CD4-positive, alpha-beta memory T cell (primary cell): ENCODE measurements at regions not wholly inside any gene's neighbourhood (a gene's known extent, or its start where the extent isn't known, plus 50 kb on each side); places are given as distances from the start of the nearest gene placed in this dataset.

ENCODE experiments used
- CTCF ChIA-PET: fragments of 350-600 bp; sonication (Branson Sonifier 250); formaldehyde crosslinking; loops from one replicate; lab custom pipeline; 2021; ENCODE audit warnings: inconsistent platforms; ENCODE audit not compliant: partially characterized antibody; lab: Charles Lee
- POLR2A ChIA-PET: fragments of 350-600 bp; sonication (Branson Sonifier 250); formaldehyde crosslinking; loops from one replicate; lab custom pipeline; 2021; ENCODE audit not compliant: partially characterized antibody; lab: Charles Lee
- DNase-seq, 5 donors: peaks; one replicate each; pipeline versions ENCODE4 v3.0.0 to v3.0.0-alpha.2; 2020 to 2022; ENCODE audit warnings: mixed read lengths in 1 of 5
- H3K27ac ChIP-seq: one replicate; pipeline ENCODE4 v1.7.0; 2013; ENCODE audit warnings: low read depth, low read length
- H3K27me3 ChIP-seq: 2 replicates; pipeline ENCODE4 v1.7.0; 2013; ENCODE audit warnings: mild to moderate bottlenecking, low read length, moderate library complexity; ENCODE audit not compliant: insufficient read depth
- H3K36me3 ChIP-seq: 2 replicates; pipeline ENCODE4 v1.7.0; 2013; ENCODE audit warnings: mild to moderate bottlenecking, low read length, moderate library complexity; ENCODE audit not compliant: insufficient read depth
- H3K4me1 ChIP-seq: 2 replicates; pipeline ENCODE4 v1.7.0; 2013; ENCODE audit warnings: mild to moderate bottlenecking, low read length, moderate library complexity; ENCODE audit not compliant: insufficient read depth
- H3K4me3 ChIP-seq, 2 donors: one replicate each; pipeline ENCODE4 v1.7.0; 2013; ENCODE audit warnings: low read length in 2 of 2, mild to moderate bottlenecking in 1 of 2
- H3K9me3 ChIP-seq, 2 donors: one replicate each; pipeline ENCODE4 v1.7.0; 2013; ENCODE audit warnings: low read length in 2 of 2, control low read depth in 1 of 2; ENCODE audit not compliant: control insufficient read depth in 1 of 2
- H3K27ac Mint-ChIP-seq, 7 donors: one replicate each; pipeline ENCODE4 v1.8.0; 2020 to 2021; ENCODE audit warnings: mixed read lengths in 7 of 7, mild to moderate bottlenecking in 6 of 7, inconsistent platforms in 3 of 7, moderate library complexity in 3 of 7
- H3K27me3 Mint-ChIP-seq, 2 donors: one replicate each; pipeline ENCODE4 v1.8.0; 2020 to 2021; ENCODE audit warnings: mixed read lengths in 2 of 2
- H3K36me3 Mint-ChIP-seq, 2 donors: one replicate each; pipeline ENCODE4 v1.8.0; 2020 to 2021; ENCODE audit warnings: mixed read lengths in 2 of 2, inconsistent platforms in 1 of 2, mild to moderate bottlenecking in 1 of 2
- H3K4me1 Mint-ChIP-seq, 4 donors: one replicate each; pipeline ENCODE4 v1.8.0; 2020 to 2021; ENCODE audit warnings: mixed read lengths in 4 of 4, mild to moderate bottlenecking in 1 of 4
- H3K4me3 Mint-ChIP-seq, 8 donors: one replicate each; pipeline ENCODE4 v1.8.0; 2020 to 2021; ENCODE audit warnings: mixed read lengths in 8 of 8, mild to moderate bottlenecking in 7 of 8, moderate library complexity in 6 of 8, inconsistent platforms in 3 of 8
- H3K9me3 Mint-ChIP-seq, 8 donors: one replicate each; pipeline ENCODE4 v1.8.0; 2020 to 2021; ENCODE audit warnings: mixed read lengths in 8 of 8, mild to moderate bottlenecking in 5 of 8, inconsistent platforms in 3 of 8, moderate library complexity in 1 of 8
- intact Hi-C: fragments of 100-400 bp; cut with micrococcal nuclease; formaldehyde crosslinking; loops from one replicate; pipeline ENCODE4 v1.15.1; 2023

GRCh38 chr2:51888120-51888519 is 856.2 kb upstream of the NRXN1 start:
- no peaks in the 10 kb centered on the region for H3K27me3 Mint-ChIP-seq
- H3K4me1 Mint-ChIP-seq, result no peaks in the 10 kb centered on the region
- H3K36me3 Mint-ChIP-seq, result no peaks in the 10 kb centered on the region
- peaks cover 0 to 19% (median 6%) of the 10 kb centered on the region in 8 donors for H3K9me3 Mint-ChIP-seq
- no peaks in the 10 kb centered on the region for H3K36me3 ChIP-seq
- H3K4me3 ChIP-seq, result no peak overlapping the region
- H3K9me3 ChIP-seq, result no peaks in the 10 kb centered on the region
- no peak overlapping the region for H3K27ac Mint-ChIP-seq
- no peaks in the 10 kb centered on the region for H3K27me3 ChIP-seq
- ChIA-PET POLR2A (no interaction called here), CTCF (no interaction called here)
- DNase-seq, result no peak
- intact Hi-C loops, result no loop called here
- H3K27ac ChIP-seq, result no peak overlapping the region
- no peaks in the 10 kb centered on the region for H3K4me1 ChIP-seq
- no peak overlapping the region for H3K4me3 Mint-ChIP-seq

DNA sequence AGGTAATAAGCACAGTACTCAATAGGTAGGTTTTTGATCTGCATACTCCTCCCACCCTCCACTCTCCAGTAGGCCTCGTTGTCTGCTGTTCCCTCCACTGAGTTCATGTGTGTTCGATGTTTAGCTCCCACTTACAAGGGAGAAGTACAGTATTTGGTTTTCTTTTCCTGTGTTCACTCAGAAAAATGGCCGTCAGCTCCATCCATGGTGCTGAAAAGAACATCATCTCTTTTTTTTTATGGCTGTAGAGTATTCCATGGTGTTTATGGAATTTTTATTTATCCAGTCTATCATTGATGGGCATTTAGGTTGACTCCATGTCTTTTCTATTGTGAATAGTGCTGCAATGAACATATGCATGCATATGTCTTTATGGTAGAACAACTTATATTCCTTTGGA is 849.7 kb upstream of the NRXN1 start:
- H3K36me3 ChIP-seq, result no peaks in the 10 kb centered on the region
- no peaks in the 10 kb centered on the region for H3K36me3 Mint-ChIP-seq
- H3K4me3 ChIP-seq, result no peak overlapping the region
- POLR2A ChIA-PET, result no interaction called here
- H3K9me3 ChIP-seq, result no peaks in the 10 kb centered on the region
- CTCF ChIA-PET, result no interaction called here
- no peaks in the 10 kb centered on the region for H3K4me1 Mint-ChIP-seq
- no peaks in the 10 kb centered on the region for H3K27me3 ChIP-seq
- H3K27ac ChIP-seq, result no peak overlapping the region
- peaks cover 7 to 29% (median 12%) of the 10 kb centered on the region in 8 donors for H3K9me3 Mint-ChIP-seq
- no peak overlapping the region for H3K4me3 Mint-ChIP-seq
- no peak for DNase-seq
- H3K27me3 Mint-ChIP-seq, result no peaks in the 10 kb centered on the region
- intact Hi-C loops, result no loop called here
- no peaks in the 10 kb centered on the region for H3K4me1 ChIP-seq
- no peak overlapping the region for H3K27ac Mint-ChIP-seq

DNA sequence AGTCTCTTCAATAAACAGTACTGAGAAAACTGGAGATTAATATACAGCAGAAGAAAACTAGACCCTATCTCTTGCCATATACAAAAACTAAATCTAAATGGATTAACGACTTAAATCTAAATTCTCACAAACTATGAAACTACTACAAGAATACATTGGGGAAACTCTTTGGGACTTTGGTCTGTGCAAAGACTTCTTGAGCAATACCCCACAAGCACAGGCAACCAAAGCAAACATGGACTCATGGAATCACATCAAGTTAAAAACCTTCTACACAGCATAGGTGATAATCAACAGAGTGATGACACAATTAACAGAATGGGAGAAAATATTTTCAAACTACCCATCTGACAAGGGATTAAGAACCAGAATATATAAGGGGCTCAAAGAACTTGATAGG is 848.2 kb upstream of the NRXN1 start:
- peaks cover 7 to 31% (median 13%) of the 10 kb centered on the region in 8 donors for H3K9me3 Mint-ChIP-seq
- no peak for DNase-seq
- H3K4me1 Mint-ChIP-seq, result no peaks in the 10 kb centered on the region
- CTCF ChIA-PET, result no interaction called here
- no peaks in the 10 kb centered on the region for H3K4me1 ChIP-seq
- no peaks in the 10 kb centered on the region for H3K27me3 ChIP-seq
- no peak overlapping the region for H3K4me3 Mint-ChIP-seq
- H3K27me3 Mint-ChIP-seq, result no peaks in the 10 kb centered on the region
- POLR2A ChIA-PET, result no interaction called here
- H3K36me3 Mint-ChIP-seq, result no peaks in the 10 kb centered on the region
- peaks cover 0 to 4% of the 10 kb centered on the region in 2 donors for H3K9me3 ChIP-seq
- no peak overlapping the region for H3K27ac ChIP-seq
- no peaks in the 10 kb centered on the region for H3K36me3 ChIP-seq
- H3K4me3 ChIP-seq, result no peak overlapping the region
- H3K27ac Mint-ChIP-seq, result no peak overlapping the region
- intact Hi-C loops, result no loop called here

DNA sequence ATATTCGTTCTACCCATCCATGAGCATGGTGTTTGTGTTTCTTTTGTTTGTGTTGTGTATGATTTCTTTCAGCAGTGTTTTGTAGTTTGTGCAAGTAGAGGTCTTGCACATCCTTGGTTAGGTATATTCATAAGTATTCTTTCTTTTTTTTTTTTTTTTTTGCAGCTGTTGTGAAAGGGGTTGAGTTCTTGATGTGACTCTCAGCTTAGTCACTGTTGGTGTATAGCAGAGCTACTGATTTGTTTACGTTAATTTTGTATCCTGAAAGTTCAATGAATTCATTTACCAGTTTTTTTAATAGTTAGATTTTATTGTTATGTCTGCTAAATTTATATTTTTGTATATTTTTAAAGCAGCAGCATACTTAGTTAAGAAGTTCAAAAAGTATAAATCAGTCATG is 834.4 kb upstream of the NRXN1 start:
- no peak overlapping the region for H3K4me3 Mint-ChIP-seq
- no peaks in the 10 kb centered on the region for H3K36me3 ChIP-seq
- POLR2A ChIA-PET, result no interaction called here

GRCh38 chr2:51859260-51859659 is 827.3 kb upstream of the NRXN1 start:
- no peak overlapping the region for H3K27ac ChIP-seq
- no peaks in the 10 kb centered on the region for H3K27me3 ChIP-seq
- DNase-seq, result no peak
- intact Hi-C loops, result no loop called here
- Mint-ChIP-seq H3K4me1 (no peaks in the 10 kb centered on the region), H3K27ac (no peak overlapping the region), H3K4me3 (no peak overlapping the region), H3K9me3 (peaks cover 0 to 15% (median 5%) of the 10 kb centered on the region in 8 donors), H3K27me3 (no peaks in the 10 kb centered on the region), H3K36me3 (no peaks in the 10 kb centered on the region)
- no peaks in the 10 kb centered on the region for H3K4me1 ChIP-seq
- POLR2A ChIA-PET, result no interaction called here
- no peaks in the 10 kb centered on the region for H3K36me3 ChIP-seq
- H3K4me3 ChIP-seq, result no peak overlapping the region
- H3K9me3 ChIP-seq, result no peaks in the 10 kb centered on the region
- CTCF ChIA-PET, result no interaction called here

More for the DNA sequence above, 834.4 kb upstream of the NRXN1 start:
- intact Hi-C loops, result no loop called here
- Mint-ChIP-seq H3K4me1 (no peaks in the 10 kb centered on the region), H3K27me3 (no peaks in the 10 kb centered on the region), H3K36me3 (no peaks in the 10 kb centered on the region), H3K9me3 (peaks cover 2 to 21% (median 8%) of the 10 kb centered on the region in 8 donors), H3K27ac (no peak overlapping the region)
- Histone ChIP-seq H3K27me3 (no peaks in the 10 kb centered on the region), H3K9me3 (no peaks in the 10 kb centered on the region), H3K4me3 (no peak overlapping the region), H3K4me1 (no peaks in the 10 kb centered on the region), H3K27ac (no peak overlapping the region)
- DNase-seq, result no peak
- CTCF ChIA-PET, result no interaction called here

GRCh38 chr2:51855683-51856082 is 823.8 kb upstream of the NRXN1 start:
- POLR2A ChIA-PET, result no interaction called here
- H3K27me3 Mint-ChIP-seq, result no peaks in the 10 kb centered on the region
- H3K9me3 ChIP-seq, result no peaks in the 10 kb centered on the region
- H3K27ac ChIP-seq, result no peak overlapping the region
- H3K4me3 Mint-ChIP-seq, result no peak overlapping the region
- H3K36me3 ChIP-seq, result no peaks in the 10 kb centered on the region
- no peak overlapping the region for H3K27ac Mint-ChIP-seq
- H3K9me3 Mint-ChIP-seq, result peaks cover 0 to 13% (median 4%) of the 10 kb centered on the region in 8 donors
- intact Hi-C loops, result no loop called here
- H3K36me3 Mint-ChIP-seq, result no peaks in the 10 kb centered on the region
- H3K27me3 ChIP-seq, result no peaks in the 10 kb centered on the region
- no peak overlapping the region for H3K4me3 ChIP-seq
- DNase-seq, result no peak
- CTCF ChIA-PET, result no interaction called here
- no peaks in the 10 kb centered on the region for H3K4me1 Mint-ChIP-seq
- H3K4me1 ChIP-seq, result no peaks in the 10 kb centered on the region

DNA sequence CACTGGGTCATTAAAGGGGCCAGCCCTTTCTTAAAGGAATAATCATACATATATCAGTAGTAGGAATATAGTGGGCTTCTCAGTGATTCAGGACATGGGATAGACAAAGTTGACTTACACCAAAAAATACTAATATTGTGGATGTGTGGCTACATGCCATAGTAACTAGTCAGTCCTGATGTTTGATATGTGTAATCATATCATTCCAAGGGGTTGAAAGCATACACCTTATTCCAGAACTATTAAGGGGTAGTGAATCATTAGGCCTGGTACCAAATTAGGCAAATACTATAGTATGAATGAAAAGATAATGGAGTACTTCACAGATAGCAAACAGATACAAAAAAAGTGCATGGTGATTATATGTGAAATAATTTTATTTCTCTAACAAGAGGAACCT is 814.9 kb upstream of the NRXN1 start:
- Mint-ChIP-seq H3K27me3 (no peaks in the 10 kb centered on the region), H3K27ac (no peak overlapping the region), H3K4me3 (no peak overlapping the region), H3K4me1 (no peaks in the 10 kb centered on the region), H3K9me3 (peaks cover 0 to 22% (median 7%) of the 10 kb centered on the region in 8 donors), H3K36me3 (no peaks in the 10 kb centered on the region)
- CTCF ChIA-PET, result no interaction called here
- no peak overlapping the region for H3K27ac ChIP-seq
- H3K36me3 ChIP-seq, result no peaks in the 10 kb centered on the region
- H3K4me1 ChIP-seq, result no peaks in the 10 kb centered on the region
- intact Hi-C loops, result no loop called here
- H3K4me3 ChIP-seq, result no peak overlapping the region
- POLR2A ChIA-PET, result no interaction called here
- DNase-seq, result no peak
- no peaks in the 10 kb centered on the region for H3K9me3 ChIP-seq
- no peaks in the 10 kb centered on the region for H3K27me3 ChIP-seq

DNA sequence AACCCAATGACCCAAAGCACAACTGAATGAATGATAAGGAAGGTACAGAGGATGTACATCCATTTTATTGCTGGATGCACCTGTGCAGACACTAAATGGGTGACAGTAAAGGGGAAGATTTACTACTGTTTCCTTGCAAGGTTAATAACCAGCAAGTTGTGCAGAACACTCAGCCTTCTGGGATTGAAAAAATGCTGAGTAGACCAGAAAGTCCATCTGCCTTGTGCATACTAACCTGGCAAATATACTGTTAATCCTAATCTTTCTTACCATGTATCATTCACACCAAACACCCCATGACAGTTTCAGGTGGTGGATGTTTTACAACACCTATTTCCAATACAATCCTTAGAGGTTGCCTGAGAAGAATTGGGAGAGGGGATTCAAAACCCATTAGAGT is 814.1 kb upstream of the NRXN1 start:
- no peak for DNase-seq
- CTCF ChIA-PET, result no interaction called here
- H3K36me3 ChIP-seq, result no peaks in the 10 kb centered on the region
- no peaks in the 10 kb centered on the region for H3K4me1 ChIP-seq
- intact Hi-C loops, result no loop called here
- Mint-ChIP-seq H3K36me3 (no peaks in the 10 kb centered on the region), H3K4me1 (no peaks in the 10 kb centered on the region), H3K9me3 (peaks cover 0 to 25% (median 8%) of the 10 kb centered on the region in 8 donors), H3K27me3 (no peaks in the 10 kb centered on the region), H3K27ac (no peak overlapping the region), H3K4me3 (no peak overlapping the region)
- no peaks in the 10 kb centered on the region for H3K9me3 ChIP-seq
- H3K27me3 ChIP-seq, result no peaks in the 10 kb centered on the region
- POLR2A ChIA-PET, result no interaction called here
- H3K4me3 ChIP-seq, result no peak overlapping the region
- H3K27ac ChIP-seq, result no peak overlapping the region
